Mesendoderm (in vitro differentiated cells): ENCODE measurements at regions not wholly inside any gene's neighbourhood (a gene's known extent, or its start where the extent isn't known, plus 50 kb on each side); places are given as distances from the start of the nearest gene placed in this dataset.

Source experiments
- DNase-seq: peaks from one replicate; pipeline ENCODE4 v3.0.0; 2013
- H2AK5ac ChIP-seq: 2 replicates; pipeline ENCODE4 v1.6.1; 2013; ENCODE audit warnings: low read length, inconsistent platforms
- H2BK120ac ChIP-seq: 2 replicates; pipeline ENCODE4 v1.6.1; 2013; ENCODE audit warnings: low read depth, mild to moderate bottlenecking, low read length, moderate library complexity, mixed read lengths
- H2BK15ac ChIP-seq: replicated peaks from 2 replicates; pipeline ENCODE4 v1.6.1; 2013; ENCODE audit warnings: low read depth, mild to moderate bottlenecking, moderate library complexity
- H2BK5ac ChIP-seq: 2 replicates; pipeline ENCODE4 v1.6.1; 2013; ENCODE audit warnings: low read length, inconsistent platforms
- H3K18ac ChIP-seq: 2 replicates; pipeline ENCODE4 v1.6.1; 2013; ENCODE audit warnings: mild to moderate bottlenecking, low read length, mixed read lengths
- H3K23ac ChIP-seq: one replicate; pipeline ENCODE4 v1.6.1; 2013; ENCODE audit warnings: low read length
- H3K27ac ChIP-seq: 2 replicates; pipeline ENCODE4 v1.5.1; 2013; ENCODE audit warnings: low read depth, mild to moderate bottlenecking, inconsistent platforms, low read length, moderate library complexity
- H3K27me3 ChIP-seq: 2 replicates; pipeline ENCODE4 v1.6.1; 2013; ENCODE audit warnings: low read length, control low read depth, mild to moderate bottlenecking, inconsistent platforms; ENCODE audit not compliant: insufficient read depth, poor library complexity
- H3K36me3 ChIP-seq: 2 replicates; pipeline ENCODE4 v1.6.1; 2013; ENCODE audit warnings: low read length, inconsistent platforms; ENCODE audit not compliant: control insufficient read depth, insufficient read depth
- H3K4ac ChIP-seq: one replicate; pipeline ENCODE4 v1.6.1; 2013; ENCODE audit warnings: low read depth, mild to moderate bottlenecking, low read length, moderate library complexity
- H3K4me1 ChIP-seq: 2 replicates; pipeline ENCODE4 v1.6.1; 2013; ENCODE audit warnings: low read depth, low read length, inconsistent platforms; ENCODE audit not compliant: control insufficient read depth
- H3K4me2 ChIP-seq: 2 replicates; pipeline ENCODE4 v1.6.1; 2013; ENCODE audit warnings: low read length
- H3K4me3 ChIP-seq: 2 replicates; pipeline ENCODE4 v1.5.1; 2013; ENCODE audit warnings: mild to moderate bottlenecking, low read length
- H3K56ac ChIP-seq: one replicate; pipeline ENCODE4 v1.6.1; 2013; ENCODE audit warnings: low read length
- H3K79me1 ChIP-seq: 2 replicates; pipeline ENCODE4 v1.6.1; 2013; ENCODE audit warnings: low read length, inconsistent platforms
- H3K79me2 ChIP-seq: 2 replicates; pipeline ENCODE4 v1.6.1; 2013; ENCODE audit warnings: mild to moderate bottlenecking, low read length; ENCODE audit not compliant: control insufficient read depth, insufficient read depth
- H3K9ac ChIP-seq: 2 replicates; pipeline ENCODE4 v1.6.1; 2013; ENCODE audit warnings: low read length, inconsistent platforms
- H4K5ac ChIP-seq: one replicate; pipeline ENCODE4 v1.6.1; 2013; ENCODE audit warnings: low read length
- H4K8ac ChIP-seq: one replicate; pipeline ENCODE4 v1.6.1; 2013; ENCODE audit warnings: low read depth, mild to moderate bottlenecking, control low read depth, low read length, moderate library complexity
- WGBS: extraction: QIAGEN DNeasy Blood & Tissue Kit; methylation state at CpG from one replicate; pipeline ENCODE4 v1.1.7; 2013; ENCODE audit warnings: low lambda C conversion rate, missing lambda C conversion rate; ENCODE audit not compliant: insufficient coverage; ENCODE audit errors: extremely low coverage; 5-methylcytosine and 5-hydroxymethylcytosine counted together

GRCh38 chr1:91592716-91593477 lies 92.2 kb downstream of the CDC7 start:
- Histone ChIP-seq H3K4me1 (no peaks in the 10 kb centered on the region), H2BK15ac (no peak overlapping the region), H4K5ac (no peak overlapping the region), H3K79me2 (no peaks in the 10 kb centered on the region), H3K79me1 (no peaks in the 10 kb centered on the region), H2BK5ac (no peak overlapping the region), H3K27me3 (no peaks in the 10 kb centered on the region), H3K27ac (no peak overlapping the region), H2AK5ac (no peak overlapping the region), H3K9ac (no peak overlapping the region), H3K56ac (no peak overlapping the region), H3K18ac (no peak overlapping the region), H3K4ac (no peak overlapping the region), H3K4me3 (no peak overlapping the region), H4K8ac (no peak overlapping the region), H2BK120ac (no peak overlapping the region), H3K4me2 (no peak overlapping the region), H3K23ac (no peak overlapping the region), H3K36me3 (no peaks in the 10 kb centered on the region)
- WGBS: no CpG with 5 or more reads among the region's 5 CpGs
- DNase-seq: no peak

- no peak overlapping the region for H3K23ac ChIP-seq
Measured at GRCh38 chr1:91594383-91595055, 93.9 kb downstream of the CDC7 start.

GRCh38 chr1:91596474-91596873 lies 95.8 kb downstream of the CDC7 start:
- H3K79me2 ChIP-seq: no peaks in the 10 kb centered on the region
- H3K27me3 ChIP-seq: no peaks in the 10 kb centered on the region
- no peak overlapping the region for H3K4ac ChIP-seq
- no peaks in the 10 kb centered on the region for H3K4me1 ChIP-seq
- no peaks in the 10 kb centered on the region for H3K36me3 ChIP-seq
- no peak overlapping the region for H4K5ac ChIP-seq
- no peak overlapping the region for H3K4me3 ChIP-seq
- no peak overlapping the region for H3K56ac ChIP-seq
- no peak overlapping the region for H3K4me2 ChIP-seq
- H4K8ac ChIP-seq: no peak overlapping the region
- no peak overlapping the region for H3K9ac ChIP-seq
- H3K18ac ChIP-seq: no peak overlapping the region
- no peak overlapping the region for H3K27ac ChIP-seq
- no peak overlapping the region for H2BK5ac ChIP-seq
- H2BK120ac ChIP-seq: no peak overlapping the region
- no peak overlapping the region for H2AK5ac ChIP-seq
- no peak overlapping the region for H3K23ac ChIP-seq
- WGBS: no CpG with 5 or more reads among the region's 1 CpG
- H3K79me1 ChIP-seq: no peaks in the 10 kb centered on the region
- no peak overlapping the region for H2BK15ac ChIP-seq
- DNase-seq: no peak

More at GRCh38 chr1:91594383-91595055, 93.9 kb downstream of the CDC7 start:
- no peak overlapping the region for H4K8ac ChIP-seq
- H3K18ac ChIP-seq: no peak overlapping the region
- no peaks in the 10 kb centered on the region for H3K36me3 ChIP-seq
- no CpG with 5 or more reads among the region's 11 CpGs for WGBS
- H2BK120ac ChIP-seq: no peak overlapping the region
- H3K27me3 ChIP-seq: no peaks in the 10 kb centered on the region
- no peak overlapping the region for H3K4me2 ChIP-seq
- no peaks in the 10 kb centered on the region for H3K4me1 ChIP-seq
- H3K27ac ChIP-seq: no peak overlapping the region
- H3K79me2 ChIP-seq: no peaks in the 10 kb centered on the region
- no peak overlapping the region for H2BK15ac ChIP-seq
- H3K4me3 ChIP-seq: no peak overlapping the region
- no peak for DNase-seq
- H2AK5ac ChIP-seq: no peak overlapping the region
- H3K9ac ChIP-seq: no peak overlapping the region
- H2BK5ac ChIP-seq: no peak overlapping the region
- no peak overlapping the region for H3K4ac ChIP-seq
- no peak overlapping the region for H3K56ac ChIP-seq
- no peaks in the 10 kb centered on the region for H3K79me1 ChIP-seq
- no peak overlapping the region for H4K5ac ChIP-seq

- H3K23ac ChIP-seq: no peak overlapping the region
- no peaks in the 10 kb centered on the region for H3K36me3 ChIP-seq
- H2BK120ac ChIP-seq: no peak overlapping the region
- no peak for DNase-seq
- H3K9ac ChIP-seq: no peak overlapping the region
- no peak overlapping the region for H3K18ac ChIP-seq
- H3K4me1 ChIP-seq: no peaks in the 10 kb centered on the region
- H4K5ac ChIP-seq: no peak overlapping the region
- H3K79me2 ChIP-seq: no peaks in the 10 kb centered on the region
- H3K4me3 ChIP-seq: no peak overlapping the region
- WGBS: no CpG with 5 or more reads among the region's 2 CpGs
- no peak overlapping the region for H3K27ac ChIP-seq
- H3K4ac ChIP-seq: no peak overlapping the region
- no peak overlapping the region for H3K56ac ChIP-seq
- H2BK5ac ChIP-seq: no peak overlapping the region
- no peak overlapping the region for H2AK5ac ChIP-seq
- no peak overlapping the region for H3K4me2 ChIP-seq
- H4K8ac ChIP-seq: no peak overlapping the region
- H2BK15ac ChIP-seq: no peak overlapping the region
- no peaks in the 10 kb centered on the region for H3K79me1 ChIP-seq
- H3K27me3 ChIP-seq: no peaks in the 10 kb centered on the region
Measured at GRCh38 chr1:91597215-91597614, 96.6 kb downstream of the CDC7 start.

- no peak for DNase-seq
- H3K4ac ChIP-seq: no peak overlapping the region
- H3K4me1 ChIP-seq: no peaks in the 10 kb centered on the region
- no peak overlapping the region for H3K4me2 ChIP-seq
- no peak overlapping the region for H3K56ac ChIP-seq
- H2AK5ac ChIP-seq: no peak overlapping the region
- no peak overlapping the region for H3K23ac ChIP-seq
- H4K5ac ChIP-seq: no peak overlapping the region
- H3K4me3 ChIP-seq: no peak overlapping the region
- H2BK120ac ChIP-seq: no peak overlapping the region
- H3K27ac ChIP-seq: no peak overlapping the region
- no peak overlapping the region for H3K9ac ChIP-seq
- H3K79me1 ChIP-seq: no peaks in the 10 kb centered on the region
- no peaks in the 10 kb centered on the region for H3K79me2 ChIP-seq
- H2BK15ac ChIP-seq: no peak overlapping the region
- WGBS: no CpG with 5 or more reads among the region's 11 CpGs
- no peak overlapping the region for H3K18ac ChIP-seq
- H3K27me3 ChIP-seq: no peaks in the 10 kb centered on the region
- no peaks in the 10 kb centered on the region for H3K36me3 ChIP-seq
- H2BK5ac ChIP-seq: no peak overlapping the region
- H4K8ac ChIP-seq: no peak overlapping the region
Measured at GRCh38 chr1:91600431-91601337, 100.0 kb downstream of the CDC7 start.
